ENCODE measurements at regions not wholly inside any gene's neighbourhood (a gene's known extent, or its start where the extent isn't known, plus 50 kb on each side); places are given as distances from the start of the nearest gene placed in this dataset.
"Not testable (repeated sequence)": the region's sequence is repeated elsewhere in the genome, so short reads cannot be mapped to it uniquely, and the experiment has no call there.

DNA sequence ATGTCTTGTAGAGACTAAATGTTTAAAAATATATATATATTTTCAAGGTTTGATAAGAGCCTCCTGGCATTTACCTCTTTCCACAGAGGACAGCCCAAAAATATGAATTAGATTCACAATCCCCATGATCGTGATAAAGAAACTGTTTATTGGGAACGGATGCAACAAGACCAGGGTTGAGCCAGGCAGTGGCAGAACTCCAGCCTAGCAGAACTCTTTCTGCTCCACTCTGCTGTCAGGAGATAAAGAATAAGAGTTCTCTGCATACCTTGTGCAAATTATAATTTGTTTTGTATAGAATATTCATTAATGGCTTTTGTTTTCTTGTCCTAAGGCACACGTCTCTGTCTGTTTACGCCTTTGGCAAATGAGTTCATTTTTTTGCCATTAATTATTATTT lies 472.2 kb downstream of the TUSC1 start:
- DNase-seq: no peak
- no peaks in the 10 kb centered on the region for H3K36me3 Mint-ChIP-seq (ENCODE audit: insufficient read depth)
- H3K4me1 Mint-ChIP-seq (ENCODE audit: low read depth): no peaks in the 10 kb centered on the region
- H3K4me3 Mint-ChIP-seq: no peak overlapping the region
- no peaks in the 10 kb centered on the region for H3K27me3 Mint-ChIP-seq (ENCODE audit: low read depth)
- H3K9me3 Mint-ChIP-seq: peaks cover 28% of the 10 kb centered on the region
- ATAC-seq: no peak

DNA sequence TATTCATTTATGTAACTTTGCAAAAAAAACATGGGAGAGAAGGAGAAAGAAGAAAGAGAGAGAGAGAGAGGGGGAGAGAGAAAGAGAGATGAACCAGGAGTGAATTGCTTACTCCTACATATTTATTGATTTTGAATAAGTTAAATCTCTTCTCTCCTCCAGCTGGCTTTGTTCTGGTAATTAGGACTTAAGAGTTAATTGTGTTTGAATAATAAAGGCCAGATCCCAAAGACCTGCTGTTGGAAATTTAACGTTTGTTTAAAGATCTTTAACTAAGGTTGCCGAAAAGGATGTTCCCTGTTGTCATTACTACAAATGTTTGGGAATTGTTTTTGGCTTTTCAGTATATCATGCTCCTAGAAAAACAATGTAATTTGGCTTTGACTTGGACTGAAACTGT lies 473.0 kb downstream of the TUSC1 start:
- H3K36me3 Mint-ChIP-seq (ENCODE audit: insufficient read depth): no peaks in the 10 kb centered on the region
- no peaks in the 10 kb centered on the region for H3K27me3 Mint-ChIP-seq (ENCODE audit: low read depth)
- no peaks in the 10 kb centered on the region for H3K4me1 Mint-ChIP-seq (ENCODE audit: low read depth)
- H3K4me3 Mint-ChIP-seq: no peak overlapping the region
- peaks cover 32% of the 10 kb centered on the region for H3K9me3 Mint-ChIP-seq
- DNase-seq (no peak), ATAC-seq (no peak)

DNA sequence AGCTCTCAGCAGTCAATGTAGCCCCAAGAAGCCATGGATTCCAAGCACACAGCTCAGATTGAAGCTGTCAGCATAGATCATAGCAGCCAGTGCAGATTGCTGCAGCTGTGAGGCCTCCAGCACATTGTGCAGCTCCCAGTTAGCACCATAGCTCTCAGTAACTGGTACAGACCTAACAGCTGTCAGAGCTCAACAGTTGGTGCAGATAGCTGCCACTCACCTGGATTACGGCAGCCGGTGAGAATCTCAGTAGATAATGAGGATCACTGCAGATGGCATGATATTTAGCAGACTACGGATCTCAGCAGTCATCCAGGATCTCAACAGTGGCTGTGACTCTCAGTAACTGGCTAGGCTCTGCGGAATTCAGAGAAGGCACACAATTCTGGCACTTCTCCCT lies 500.4 kb downstream of the TUSC1 start:
- no peaks in the 10 kb centered on the region for H3K27me3 Mint-ChIP-seq (ENCODE audit: low read depth)
- H3K9me3 Mint-ChIP-seq: peaks cover 43% of the 10 kb centered on the region
- no peak overlapping the region for H3K4me3 Mint-ChIP-seq
- H3K36me3 Mint-ChIP-seq (ENCODE audit: insufficient read depth): no peaks in the 10 kb centered on the region
- H3K4me1 Mint-ChIP-seq (ENCODE audit: low read depth): no peaks in the 10 kb centered on the region
- ATAC-seq (no peak), DNase-seq (no peak)

DNA sequence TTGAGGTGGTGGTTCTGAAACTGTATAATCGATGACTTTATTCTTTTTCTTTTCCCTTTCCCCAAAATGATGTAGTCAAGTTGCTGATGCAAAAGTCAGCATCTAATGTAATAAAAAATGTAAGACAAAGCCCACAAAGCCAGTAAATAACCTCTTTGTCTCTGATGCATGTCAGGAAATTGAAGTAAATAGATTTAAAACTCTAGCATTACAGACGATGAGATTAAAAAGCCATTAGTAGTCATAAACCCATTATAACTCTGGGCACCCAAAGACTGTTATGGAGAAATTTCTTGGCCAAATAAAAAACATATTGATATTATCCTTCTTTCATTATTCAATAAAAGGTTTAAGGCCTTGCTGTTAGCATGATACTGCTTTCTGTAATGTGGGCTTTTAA lies 548.7 kb downstream of the TUSC1 start:
- Mint-ChIP-seq H3K4me1 (ENCODE audit: low read depth) (no peaks in the 10 kb centered on the region), H3K36me3 (ENCODE audit: insufficient read depth) (no peaks in the 10 kb centered on the region), H3K9me3 (peaks cover 16% of the 10 kb centered on the region), H3K4me3 (no peak overlapping the region), H3K27me3 (ENCODE audit: low read depth) (no peaks in the 10 kb centered on the region)
- no peak for DNase-seq
- no peak for ATAC-seq

DNA sequence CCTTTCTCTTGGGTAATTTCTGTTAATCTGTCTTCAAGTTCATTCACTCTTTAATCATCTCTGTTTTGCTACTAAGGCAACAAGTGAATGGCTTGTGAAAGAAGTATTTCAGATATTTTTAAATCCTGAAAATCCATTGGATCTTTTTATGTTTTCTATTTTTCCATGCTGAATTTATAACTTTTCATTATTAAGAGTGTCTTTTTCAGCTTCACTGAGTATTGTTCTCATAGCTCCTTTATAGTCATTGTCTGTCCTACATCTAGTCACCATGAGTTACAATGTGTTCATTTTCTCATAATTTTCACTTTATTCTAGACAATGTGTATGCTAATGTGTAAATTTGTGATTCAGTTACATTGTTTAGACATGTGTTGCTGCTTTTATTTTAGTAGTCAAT lies 556.4 kb downstream of the TUSC1 start:
- Mint-ChIP-seq H3K4me3 (no peak overlapping the region), H3K36me3 (ENCODE audit: insufficient read depth) (no peaks in the 10 kb centered on the region), H3K9me3 (peaks cover 21% of the 10 kb centered on the region), H3K27me3 (ENCODE audit: low read depth) (no peaks in the 10 kb centered on the region), H3K4me1 (ENCODE audit: low read depth) (no peaks in the 10 kb centered on the region)
- ATAC-seq (no peak), DNase-seq (no peak)

DNA sequence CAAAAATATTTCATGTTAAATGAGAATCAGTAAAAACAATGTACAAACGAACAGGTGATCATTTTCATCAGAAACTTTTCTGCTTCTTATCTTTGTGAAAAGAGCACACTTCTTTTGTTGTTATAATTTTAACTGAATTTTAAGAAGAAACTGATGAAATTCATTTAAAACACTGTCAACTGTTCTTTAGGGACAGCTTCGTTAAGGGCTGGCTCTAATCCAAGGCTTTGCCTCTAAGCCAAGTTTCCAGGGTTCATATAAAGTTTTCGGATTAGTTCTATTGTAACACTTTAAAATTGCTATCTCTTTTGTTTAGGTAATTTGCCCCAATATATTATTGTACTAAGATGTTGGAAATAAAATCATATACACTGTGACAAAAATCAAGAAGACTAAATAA lies 559.2 kb downstream of the TUSC1 start:
- H3K4me3 Mint-ChIP-seq: no peak overlapping the region
- no peaks in the 10 kb centered on the region for H3K36me3 Mint-ChIP-seq (ENCODE audit: insufficient read depth)
- peaks cover 26% of the 10 kb centered on the region for H3K9me3 Mint-ChIP-seq
- ATAC-seq (no peak), DNase-seq (no peak)
- no peaks in the 10 kb centered on the region for H3K27me3 Mint-ChIP-seq (ENCODE audit: low read depth)
- H3K4me1 Mint-ChIP-seq (ENCODE audit: low read depth): no peaks in the 10 kb centered on the region

DNA sequence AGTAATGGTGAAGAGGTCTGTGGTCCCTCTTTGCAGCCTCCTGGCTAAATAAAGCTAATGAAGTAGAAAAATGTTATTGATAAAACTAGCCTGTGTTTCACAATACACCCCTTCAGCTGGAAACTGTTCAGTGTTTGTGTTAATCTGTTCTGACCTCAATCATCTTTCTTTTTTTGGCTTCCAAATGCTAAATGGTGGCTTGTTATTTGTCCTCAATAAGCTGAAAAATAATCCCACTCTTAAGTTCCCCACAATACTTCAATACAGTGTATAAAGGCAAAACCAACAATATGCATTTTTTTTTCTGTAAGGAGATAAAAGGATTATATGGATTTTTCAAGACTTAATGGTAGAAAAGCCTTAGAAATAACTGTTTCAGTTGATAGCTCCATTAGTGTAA lies 560.5 kb downstream of the TUSC1 start:
- H3K36me3 Mint-ChIP-seq (ENCODE audit: insufficient read depth): no peaks in the 10 kb centered on the region
- no peak for ATAC-seq
- H3K27me3 Mint-ChIP-seq (ENCODE audit: low read depth): no peaks in the 10 kb centered on the region
- H3K9me3 Mint-ChIP-seq: peaks cover 20% of the 10 kb centered on the region
- DNase-seq: no peak
- H3K4me1 Mint-ChIP-seq (ENCODE audit: low read depth): no peaks in the 10 kb centered on the region
- no peak overlapping the region for H3K4me3 Mint-ChIP-seq

DNA sequence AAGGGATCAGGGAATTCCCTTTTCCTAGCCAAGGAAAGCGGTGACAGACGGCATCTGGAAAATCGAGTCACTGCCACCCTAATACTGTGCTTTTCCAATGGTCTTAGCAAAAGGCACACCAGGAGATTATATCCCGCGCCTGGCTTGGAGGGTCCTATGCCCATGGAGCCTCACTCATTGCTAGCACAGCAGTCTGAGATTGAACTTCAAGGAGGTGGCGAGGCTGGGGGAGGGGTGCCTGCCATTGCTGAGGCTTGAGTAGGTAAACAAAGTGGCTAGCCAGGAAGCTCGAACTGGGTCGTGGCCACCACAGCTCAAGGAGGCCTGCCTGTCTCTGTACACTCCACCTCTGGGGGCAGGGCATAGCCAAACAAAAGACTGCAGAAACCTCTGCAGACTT lies 556.5 kb upstream of the IZUMO3 start:
- H3K36me3 Mint-ChIP-seq (ENCODE audit: insufficient read depth); H3K27me3 Mint-ChIP-seq (ENCODE audit: low read depth); H3K9me3 Mint-ChIP-seq; H3K4me1 Mint-ChIP-seq (ENCODE audit: low read depth); H3K4me3 Mint-ChIP-seq; DNase-seq; ATAC-seq: not testable (repeated sequence)

DNA sequence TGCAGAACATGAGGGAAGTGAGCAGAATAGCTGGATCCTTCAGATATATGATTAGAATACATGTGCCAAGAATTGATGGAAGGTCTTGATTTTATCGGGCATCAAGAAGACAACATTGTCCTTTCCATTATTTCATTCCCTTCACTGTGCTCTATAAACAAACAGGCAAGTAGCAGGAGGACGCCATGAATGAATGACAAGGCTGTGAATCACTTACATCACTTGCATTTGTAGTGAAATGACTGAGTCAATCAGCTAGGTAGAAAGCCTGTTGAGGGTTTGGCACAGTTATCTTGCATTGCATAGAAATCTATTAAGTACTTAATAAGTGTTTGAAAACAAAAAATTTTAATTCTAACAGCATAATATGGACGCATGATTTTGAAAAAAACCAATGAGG lies 548.8 kb upstream of the IZUMO3 start:
- Mint-ChIP-seq H3K4me3 (no peak overlapping the region), H3K36me3 (ENCODE audit: insufficient read depth) (no peaks in the 10 kb centered on the region), H3K4me1 (ENCODE audit: low read depth) (no peaks in the 10 kb centered on the region), H3K27me3 (ENCODE audit: low read depth) (no peaks in the 10 kb centered on the region), H3K9me3 (peaks cover 17% of the 10 kb centered on the region)
- ATAC-seq (no peak), DNase-seq (no peak)

DNA sequence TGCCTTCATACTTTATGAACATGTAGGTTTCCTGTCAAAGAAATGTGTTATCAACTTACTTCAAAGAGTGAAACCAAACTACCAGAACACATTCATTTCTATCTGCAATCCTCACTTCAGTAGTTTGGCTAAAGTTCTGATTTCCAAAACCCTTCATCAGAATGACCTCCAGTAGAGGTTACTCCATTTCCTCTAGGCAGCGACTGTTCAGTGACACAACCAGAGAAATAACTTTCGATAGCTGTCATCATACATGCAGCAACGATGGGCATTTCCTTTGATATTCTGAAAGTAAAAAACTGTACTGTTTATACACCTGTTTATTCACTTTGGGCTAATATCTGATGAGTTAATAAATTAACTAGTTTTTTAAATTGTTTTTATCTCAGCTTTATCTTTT lies 532.5 kb upstream of the IZUMO3 start:
- Mint-ChIP-seq H3K4me3 (no peak overlapping the region), H3K27me3 (ENCODE audit: low read depth) (no peaks in the 10 kb centered on the region), H3K36me3 (ENCODE audit: insufficient read depth) (no peaks in the 10 kb centered on the region), H3K4me1 (ENCODE audit: low read depth) (no peaks in the 10 kb centered on the region), H3K9me3 (peaks cover 11% of the 10 kb centered on the region)
- no peak for DNase-seq
- no peak for ATAC-seq

DNA sequence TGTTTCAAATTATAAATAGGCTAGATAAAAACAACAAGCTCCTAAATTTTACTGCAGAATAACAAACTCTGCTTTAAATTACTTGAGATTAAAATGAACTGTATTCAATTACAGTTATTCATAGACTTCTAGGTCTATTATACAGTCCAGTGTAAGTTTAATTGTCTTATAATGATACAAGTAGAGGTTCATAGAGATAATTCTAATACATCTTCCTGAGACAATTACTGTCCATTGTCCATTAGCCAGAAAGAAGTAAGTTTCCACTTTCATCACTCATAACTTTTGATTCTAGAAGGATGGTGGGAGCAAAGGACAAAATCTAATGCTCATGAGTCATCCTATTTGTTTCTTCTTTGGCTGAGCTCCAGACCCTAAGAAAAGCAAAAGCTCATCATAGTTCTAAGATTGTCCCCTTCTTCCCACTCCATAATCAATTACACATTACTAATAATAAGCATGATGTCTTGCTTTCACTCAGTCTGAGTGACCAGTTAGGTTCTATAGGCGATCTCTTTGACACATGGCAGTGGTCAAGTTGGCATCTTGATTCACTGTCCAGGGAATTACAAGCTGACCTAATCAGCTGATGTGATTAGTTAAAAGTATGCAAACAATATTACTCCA lies 502.5 kb upstream of the IZUMO3 start:
- H3K4me3 Mint-ChIP-seq: no peak overlapping the region
- ATAC-seq: no peak
- no peaks in the 10 kb centered on the region for H3K4me1 Mint-ChIP-seq (ENCODE audit: low read depth)
- H3K9me3 Mint-ChIP-seq: peaks cover 6% of the 10 kb centered on the region
- H3K36me3 Mint-ChIP-seq (ENCODE audit: insufficient read depth): no peaks in the 10 kb centered on the region
- H3K27me3 Mint-ChIP-seq (ENCODE audit: low read depth): no peaks in the 10 kb centered on the region
- no peak for DNase-seq

DNA sequence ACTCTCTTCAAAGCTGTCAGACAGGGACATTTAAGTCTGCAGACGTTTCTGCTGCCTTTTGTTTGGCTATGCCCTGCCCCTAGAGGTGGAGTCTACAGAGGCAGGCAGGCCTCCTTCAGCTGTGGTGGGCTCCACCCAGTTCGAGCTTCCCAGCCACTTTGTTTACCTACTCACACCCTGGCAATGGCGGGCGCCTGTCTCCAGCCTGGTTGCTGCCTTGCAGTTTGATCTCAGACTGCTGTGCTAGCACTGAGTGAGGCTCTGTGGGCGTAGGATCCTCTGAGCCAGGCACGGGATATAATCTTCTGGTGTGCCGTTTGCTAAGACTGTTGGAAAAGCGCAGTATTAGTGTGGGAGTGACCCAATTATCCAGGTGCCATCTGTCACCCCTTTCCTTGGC lies 499.8 kb upstream of the IZUMO3 start:
- not testable (repeated sequence) for H3K9me3 Mint-ChIP-seq; ATAC-seq; H3K36me3 Mint-ChIP-seq (ENCODE audit: insufficient read depth); H3K27me3 Mint-ChIP-seq (ENCODE audit: low read depth); H3K4me1 Mint-ChIP-seq (ENCODE audit: low read depth); DNase-seq; H3K4me3 Mint-ChIP-seq

DNA sequence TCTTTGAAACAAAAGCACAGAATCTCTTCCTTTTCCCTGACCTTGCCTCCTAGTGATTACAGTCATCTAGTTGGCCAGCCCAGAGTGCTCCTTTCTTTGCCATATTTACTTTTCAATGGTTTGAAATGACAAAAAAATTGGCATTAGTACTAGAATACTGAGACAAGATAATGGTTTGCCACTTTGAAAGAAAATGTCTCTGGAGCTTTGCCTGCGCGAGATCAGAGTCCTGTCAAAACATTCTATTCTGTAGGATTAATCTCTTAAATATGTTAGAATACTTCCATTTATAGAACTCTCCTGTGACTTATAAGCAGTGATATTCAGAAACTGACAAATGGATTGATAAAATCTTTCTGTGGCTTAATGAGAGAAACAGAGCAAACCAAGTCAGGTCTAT lies 484.0 kb upstream of the IZUMO3 start:
- ATAC-seq: no peak
- H3K27me3 Mint-ChIP-seq (ENCODE audit: low read depth): no peaks in the 10 kb centered on the region
- H3K36me3 Mint-ChIP-seq (ENCODE audit: insufficient read depth): no peaks in the 10 kb centered on the region
- DNase-seq: no peak
- no peak overlapping the region for H3K4me3 Mint-ChIP-seq
- H3K9me3 Mint-ChIP-seq: peaks cover 5% of the 10 kb centered on the region
- H3K4me1 Mint-ChIP-seq (ENCODE audit: low read depth): no peaks in the 10 kb centered on the region

DNA sequence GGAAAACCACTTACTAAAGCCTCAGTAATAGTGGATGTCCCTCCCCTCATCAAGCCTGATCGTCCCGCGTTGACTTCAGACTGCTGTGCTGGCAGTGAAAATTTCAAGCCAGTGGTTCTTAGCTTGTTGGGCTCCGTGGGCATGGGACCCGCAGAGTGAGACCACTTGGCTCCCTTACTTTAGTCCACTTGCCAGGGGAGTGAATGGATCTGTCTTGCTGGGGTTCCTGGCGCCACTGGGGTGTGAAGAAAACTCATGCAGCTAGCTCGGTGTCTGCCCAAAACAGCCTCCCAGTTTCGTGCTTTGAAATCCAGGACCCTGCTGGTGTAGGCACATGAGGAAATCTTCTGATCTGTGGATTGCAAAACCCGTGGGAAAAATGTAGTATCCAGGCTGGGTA lies 480.0 kb upstream of the IZUMO3 start:
- Mint-ChIP-seq H3K4me3 (no peak overlapping the region), H3K36me3 (ENCODE audit: insufficient read depth) (no peaks in the 10 kb centered on the region), H3K9me3 (peaks cover 26% of the 10 kb centered on the region), H3K27me3 (ENCODE audit: low read depth) (no peaks in the 10 kb centered on the region), H3K4me1 (ENCODE audit: low read depth) (no peaks in the 10 kb centered on the region)
- ATAC-seq (no peak), DNase-seq (no peak)

DNA sequence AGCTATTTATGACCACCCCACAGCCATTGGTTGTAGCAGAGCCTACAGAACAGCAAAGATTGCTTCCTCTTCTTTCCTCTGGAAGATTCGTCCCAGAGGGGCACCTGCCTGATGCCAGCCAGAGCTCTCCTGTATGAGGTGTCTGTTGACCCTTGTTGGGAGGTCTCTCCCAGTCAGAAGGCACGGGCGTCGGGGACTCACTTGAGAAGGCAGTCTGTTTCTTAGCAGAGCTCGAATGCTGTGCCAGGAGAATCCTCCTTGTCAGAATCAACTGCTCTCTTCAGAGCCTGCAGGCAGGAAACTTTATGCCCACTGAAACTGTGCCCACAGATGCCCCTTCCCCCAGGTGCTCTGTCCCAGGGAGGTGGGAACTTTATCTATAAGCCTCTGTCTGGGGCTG lies 479.5 kb upstream of the IZUMO3 start:
- Mint-ChIP-seq H3K4me3 (no peak overlapping the region), H3K9me3 (peaks cover 23% of the 10 kb centered on the region), H3K36me3 (ENCODE audit: insufficient read depth) (no peaks in the 10 kb centered on the region), H3K27me3 (ENCODE audit: low read depth) (no peaks in the 10 kb centered on the region), H3K4me1 (ENCODE audit: low read depth) (no peaks in the 10 kb centered on the region)
- DNase-seq (no peak), ATAC-seq (no peak)

DNA sequence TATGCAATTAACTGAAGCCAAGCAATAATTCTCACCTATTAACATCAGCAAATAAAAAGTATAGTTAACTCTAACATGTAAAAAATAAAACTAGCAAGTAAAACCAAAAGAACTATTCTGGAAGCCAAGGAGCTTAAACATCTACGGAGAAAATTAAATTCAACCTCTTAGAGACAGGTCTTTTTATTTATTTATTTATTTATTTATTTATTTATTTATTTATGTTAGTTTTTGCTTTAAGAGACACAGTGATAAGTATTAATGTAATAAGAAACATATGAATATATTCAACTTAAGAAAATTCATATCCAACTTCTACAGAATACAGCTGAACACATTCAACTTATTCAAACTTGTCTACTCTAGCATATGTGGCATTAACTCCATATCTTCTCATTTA lies 472.1 kb upstream of the IZUMO3 start:
- peaks cover 20% of the 10 kb centered on the region for H3K9me3 Mint-ChIP-seq
- no peak for ATAC-seq
- no peak for DNase-seq
- H3K4me3 Mint-ChIP-seq: no peak overlapping the region
- no peaks in the 10 kb centered on the region for H3K27me3 Mint-ChIP-seq (ENCODE audit: low read depth)
- no peaks in the 10 kb centered on the region for H3K4me1 Mint-ChIP-seq (ENCODE audit: low read depth)
- no peaks in the 10 kb centered on the region for H3K36me3 Mint-ChIP-seq (ENCODE audit: insufficient read depth)

Measured in activated T-cell treated with anti-CD3 and anti-CD28 coated beads, Interleukin-2, amount 50 U/mL, for 4 hours (primary cell).